IPS DF 4.7 (cell line): ENCODE measurements at regions not wholly inside any gene's neighbourhood (a gene's known extent, or its start where the extent isn't known, plus 50 kb on each side); places are given as distances from the start of the nearest gene placed in this dataset.

Experiments
- DNase-seq: peaks from one replicate; pipeline ENCODE4 v3.0.0-alpha.2; 2013; ENCODE audit warnings: low spot score; ENCODE audit errors: extremely low read depth

DNA sequence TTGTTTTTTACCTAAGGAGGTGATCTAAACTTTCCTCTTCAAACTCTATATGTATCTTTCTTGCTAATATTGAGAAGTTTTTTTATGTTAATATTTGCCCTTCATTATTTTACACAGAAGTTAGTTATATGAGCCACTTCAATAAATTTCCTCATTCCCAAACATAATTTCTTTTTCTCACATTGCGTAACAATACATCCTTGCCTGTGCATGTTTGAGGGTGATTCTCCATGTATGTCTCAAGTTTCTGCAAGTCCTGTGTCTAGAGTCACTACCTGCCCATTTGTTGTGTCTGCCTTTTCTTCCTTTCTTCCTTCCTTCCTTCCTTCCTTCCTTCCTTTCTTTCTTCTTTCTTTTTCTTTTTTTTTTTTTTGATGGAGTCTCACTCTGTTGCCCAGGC is 2057.9 kb downstream of the PCDH7 start:
- no peak for DNase-seq

DNA sequence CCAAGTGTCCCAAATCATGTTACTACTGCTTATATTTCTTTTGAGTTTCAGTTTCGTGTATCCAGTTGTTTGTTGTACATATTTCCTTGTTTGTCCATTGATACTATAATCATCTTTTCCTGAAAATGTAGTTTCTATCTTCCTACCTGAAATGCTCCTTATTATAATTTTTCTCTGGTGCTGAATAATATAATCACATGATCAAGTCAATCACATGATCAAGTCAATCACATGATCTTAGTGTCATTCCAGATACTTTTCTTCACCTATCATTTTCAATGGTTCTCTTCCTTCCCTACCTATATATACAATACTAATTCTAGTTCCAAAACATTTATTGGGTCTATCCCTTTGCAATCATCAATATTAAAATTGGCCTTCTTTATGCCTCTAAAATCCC is 2058.8 kb downstream of the PCDH7 start:
- DNase-seq: no peak

DNA sequence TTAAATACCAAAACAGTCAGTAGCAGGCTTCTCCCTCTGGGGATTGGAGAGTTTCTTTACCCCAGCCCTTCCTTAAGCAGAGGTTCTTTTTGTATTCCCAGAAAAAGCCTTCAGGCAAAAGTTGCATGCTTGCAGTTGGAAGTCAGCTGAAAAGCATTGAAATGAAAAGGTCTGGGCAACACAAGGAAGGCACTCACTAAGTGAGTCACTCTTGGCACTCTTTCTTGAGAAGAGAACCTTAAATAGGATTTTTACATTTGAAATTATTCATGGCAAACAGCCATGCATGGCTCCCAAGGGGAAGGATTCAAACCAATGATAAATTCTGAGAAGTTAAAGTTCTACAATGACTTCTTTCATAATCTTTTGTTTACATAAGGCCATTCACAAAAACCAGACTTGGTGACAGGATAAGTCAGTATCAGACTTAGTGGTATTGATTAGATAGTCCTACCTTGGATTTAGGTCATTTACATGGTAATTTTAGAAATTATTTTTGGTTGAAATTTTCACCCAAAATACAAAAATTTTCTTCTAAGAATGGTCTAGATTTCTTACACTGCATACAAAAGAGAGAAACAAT is 2068.9 kb downstream of the PCDH7 start:
- DNase-seq: no peak

DNA sequence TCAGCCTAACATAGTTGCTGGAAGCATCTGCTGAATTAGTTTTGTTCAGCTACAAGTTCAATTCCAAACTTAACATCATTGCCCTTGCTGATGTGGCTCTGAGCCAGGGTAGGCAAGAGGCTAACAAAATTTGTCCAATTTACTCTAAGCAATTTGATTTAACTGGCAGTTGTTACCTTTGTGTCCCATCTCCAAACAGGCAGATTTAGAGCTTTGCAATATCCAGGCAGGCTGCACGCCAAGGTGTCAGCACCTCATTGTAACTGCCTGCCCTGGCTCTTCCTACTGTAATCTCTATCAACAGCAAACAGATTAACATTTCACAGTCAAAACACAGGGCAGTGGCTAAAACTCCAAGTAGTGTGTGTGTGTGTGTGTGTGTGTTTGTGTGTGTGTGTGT is 2070.6 kb downstream of the PCDH7 start:
- DNase-seq: no peak

DNA sequence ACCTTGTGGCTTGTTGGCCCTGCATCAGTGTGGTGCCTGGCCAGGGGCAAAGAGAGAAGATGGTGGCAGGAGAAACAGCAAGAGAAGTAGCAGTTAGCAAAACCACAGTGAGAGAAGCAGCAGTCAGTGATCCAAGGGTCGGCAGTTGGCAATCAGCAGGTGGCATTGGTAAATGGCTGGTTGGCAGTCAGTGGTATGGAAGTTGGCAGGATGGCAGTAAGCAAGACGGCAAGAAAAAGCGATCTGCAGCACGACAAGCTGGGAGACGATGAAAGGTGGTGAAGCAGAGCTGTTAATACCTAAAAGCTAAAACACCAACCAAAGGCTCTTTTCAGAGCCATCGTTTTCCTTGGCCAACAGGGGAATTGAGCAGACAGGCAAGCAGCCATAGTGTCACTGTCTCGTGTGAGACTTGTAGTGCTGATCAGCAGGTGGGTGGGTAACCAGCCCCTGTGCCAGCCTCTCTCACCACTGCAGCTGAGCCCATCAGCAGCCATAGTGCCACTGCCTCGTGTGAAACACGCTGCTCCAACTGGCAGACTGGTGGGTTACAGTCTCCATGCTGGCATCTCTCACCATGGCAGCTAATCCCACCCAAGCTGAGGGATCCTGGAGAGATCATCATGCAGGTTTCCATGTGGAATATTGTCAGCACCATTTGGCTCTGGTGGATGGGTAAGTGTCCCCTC is 2078.4 kb downstream of the PCDH7 start:
- DNase-seq: no peak

DNA sequence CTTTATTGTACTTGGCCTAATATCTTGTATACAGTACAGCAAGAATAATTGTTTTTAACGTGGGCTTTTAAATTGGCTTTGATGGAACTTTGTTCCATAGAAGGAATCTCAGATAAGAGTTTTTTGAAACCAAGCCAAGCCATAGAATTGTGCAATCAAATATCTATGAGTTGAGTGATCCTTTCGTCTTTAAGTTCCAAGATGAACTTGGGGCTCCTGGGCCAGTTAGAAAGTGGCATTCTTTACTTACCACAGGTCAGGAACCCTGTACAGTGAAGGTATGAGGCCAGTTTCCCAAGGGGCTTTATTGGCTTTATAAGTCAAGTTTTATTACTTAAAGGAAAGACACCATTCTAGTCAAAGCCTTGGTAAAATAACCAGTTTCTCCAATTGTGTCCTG is 2104.2 kb downstream of the PCDH7 start:
- no peak for DNase-seq

DNA sequence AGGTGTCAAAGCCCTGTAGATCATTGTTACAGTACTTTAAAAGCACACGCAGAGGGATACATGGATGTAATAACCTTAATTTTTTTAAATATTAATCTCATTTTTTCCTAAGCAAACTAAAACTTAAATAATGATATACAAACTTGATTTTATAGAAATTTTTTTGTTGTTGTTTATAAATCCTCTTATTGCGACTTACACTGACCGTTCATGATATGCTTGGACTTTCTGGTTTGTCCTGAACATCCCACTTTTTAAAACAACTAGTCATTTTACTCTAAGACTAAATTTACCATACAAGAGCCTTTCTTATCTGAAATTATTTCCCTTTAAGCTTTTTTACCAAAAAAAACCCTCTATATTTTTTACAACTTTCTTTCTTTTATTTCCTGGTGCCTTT is 2106.0 kb downstream of the PCDH7 start:
- DNase-seq: no peak

DNA sequence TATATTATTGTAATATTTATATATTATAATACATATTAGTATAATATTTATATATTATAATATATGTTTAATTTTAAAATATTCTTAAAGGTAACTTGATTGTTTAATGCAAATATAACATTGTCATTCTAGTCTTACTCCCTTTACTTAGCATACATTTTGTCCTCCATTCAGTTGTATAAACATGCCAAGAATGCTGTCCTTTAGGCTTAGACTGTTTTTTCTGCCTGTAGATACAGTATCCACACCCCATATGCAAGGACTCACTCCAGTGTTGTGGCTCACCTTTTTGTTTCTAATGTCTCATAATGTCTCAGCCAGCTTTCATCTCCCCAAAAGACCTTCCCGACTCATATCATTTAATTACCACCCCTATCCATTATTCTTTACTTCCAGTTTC is 2110.0 kb downstream of the PCDH7 start:
- DNase-seq: no peak

DNA sequence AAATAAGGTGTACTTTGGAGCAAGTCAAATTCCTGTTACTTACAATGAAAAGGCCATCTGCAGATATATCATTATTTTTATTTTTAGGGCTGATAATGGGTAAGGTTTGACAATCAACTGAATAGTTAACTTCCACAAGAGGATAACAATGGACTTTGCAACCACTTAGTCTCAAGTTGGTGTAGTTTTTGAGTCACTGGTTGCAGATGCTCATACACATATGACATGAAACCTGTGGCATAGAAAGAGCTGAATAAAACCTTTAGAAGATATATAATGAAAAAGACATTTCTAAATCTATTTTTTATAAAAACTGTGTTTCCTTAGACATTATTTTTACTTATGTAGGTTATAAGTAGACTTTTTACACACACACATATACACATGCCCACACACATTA is 2110.9 kb downstream of the PCDH7 start:
- DNase-seq: no peak

DNA sequence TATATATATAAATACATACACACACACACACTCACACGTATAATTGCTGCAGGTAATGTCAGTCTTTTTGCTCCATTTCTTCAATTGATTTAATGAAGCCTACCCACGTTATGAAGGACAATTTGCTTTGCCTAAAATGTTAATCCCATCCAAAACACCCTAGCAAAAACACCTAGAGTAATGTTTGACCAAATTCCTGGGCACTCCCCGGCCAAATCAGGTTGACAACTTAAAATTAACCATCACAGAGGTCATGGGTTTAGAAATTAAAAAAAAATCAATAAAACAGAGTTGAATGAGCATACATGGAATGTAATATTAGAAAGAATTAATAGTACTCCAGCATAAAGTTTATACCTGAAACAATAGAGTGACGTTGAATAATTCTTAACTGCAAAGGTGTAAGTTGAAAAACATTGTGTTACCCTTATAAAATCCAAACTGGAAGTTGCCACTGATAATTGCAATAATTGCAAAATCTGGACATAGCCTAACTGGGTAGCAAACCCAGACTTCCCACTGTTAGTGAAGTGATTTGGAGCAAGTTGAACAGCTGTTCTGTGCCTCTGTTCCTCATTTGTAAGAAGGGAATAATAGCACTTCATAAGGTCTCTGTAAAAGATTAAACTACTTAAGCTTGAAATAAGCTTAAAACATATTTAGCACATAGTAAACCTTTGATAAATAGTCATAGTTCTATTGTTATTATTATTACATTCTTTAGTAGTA is 2120.5 kb downstream of the PCDH7 start:
- DNase-seq: no peak

DNA sequence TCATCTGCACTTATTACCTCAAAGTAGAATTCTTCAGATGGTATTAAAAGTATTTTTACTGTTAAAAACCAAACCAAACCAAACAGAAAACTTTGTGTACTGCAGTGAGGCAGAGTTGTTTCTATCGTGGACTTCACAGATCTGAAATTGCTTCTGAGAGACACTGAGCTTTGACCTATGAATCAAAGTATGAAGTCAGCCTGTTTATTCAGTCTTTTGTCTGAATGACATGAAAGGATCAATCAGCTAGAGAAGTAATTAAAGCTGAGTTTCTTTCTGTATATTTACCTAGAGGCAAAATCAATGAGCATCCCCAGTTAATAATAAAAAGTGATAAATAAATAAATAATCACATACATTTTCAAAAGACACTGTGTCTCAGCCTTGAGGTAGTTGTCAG is 2121.0 kb downstream of the PCDH7 start:
- no peak for DNase-seq

DNA sequence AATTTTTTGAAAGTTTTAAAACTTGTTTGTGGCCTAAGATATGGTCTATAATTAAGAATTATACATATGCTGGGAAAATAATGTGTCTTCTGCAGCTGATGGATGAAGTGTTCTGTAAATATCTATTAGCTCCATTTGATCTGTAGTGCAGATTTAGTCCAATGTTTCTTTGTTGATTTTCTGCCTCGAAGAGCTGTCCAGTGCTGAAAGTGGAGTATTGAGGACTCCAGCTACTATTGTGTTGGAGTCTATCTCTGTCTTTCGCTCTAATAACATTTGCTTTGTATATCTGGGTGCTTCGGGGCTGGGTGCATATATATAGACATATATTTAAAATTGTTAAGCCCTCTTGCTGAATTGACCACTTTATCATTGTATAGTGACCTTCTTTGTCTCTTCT is 2127.3 kb downstream of the PCDH7 start:
- DNase-seq: no peak

DNA sequence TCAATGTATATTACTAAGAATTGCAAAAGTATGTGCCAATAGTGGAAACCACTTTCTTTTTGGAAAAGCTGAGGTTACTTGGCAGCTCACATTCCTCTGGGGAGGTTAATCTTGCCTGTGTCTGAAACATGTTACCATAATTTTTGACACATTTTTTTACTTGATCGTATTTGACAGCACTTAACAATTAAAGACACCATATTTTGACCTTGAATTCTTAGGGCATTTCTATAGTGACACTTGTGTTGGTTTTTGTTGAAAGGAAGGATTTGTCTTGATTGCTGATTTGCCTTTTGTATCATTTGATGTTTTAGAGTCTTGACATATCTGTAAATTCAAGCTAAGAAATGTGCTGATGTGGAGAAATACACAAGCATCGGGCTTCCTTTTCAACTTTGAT is 2135.5 kb downstream of the PCDH7 start:
- no peak for DNase-seq

DNA sequence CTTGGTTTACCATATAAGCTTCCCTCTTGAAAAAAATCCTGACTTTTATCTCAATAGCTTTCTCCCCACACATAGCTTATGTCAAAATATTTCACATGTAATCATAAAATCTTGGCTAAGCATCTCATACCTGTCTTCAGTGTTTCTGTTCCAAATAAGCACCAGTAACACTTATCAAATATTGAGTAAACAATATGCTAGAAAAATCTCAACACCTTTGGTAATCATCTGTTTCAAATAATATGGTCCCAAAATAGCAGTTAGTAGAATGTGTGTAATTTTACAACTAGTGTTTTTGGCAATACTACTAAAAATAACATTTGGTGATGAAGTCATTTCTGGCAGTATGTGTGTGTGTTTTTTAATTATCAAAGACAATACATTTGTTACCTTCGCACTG is 2138.2 kb downstream of the PCDH7 start:
- no peak for DNase-seq

DNA sequence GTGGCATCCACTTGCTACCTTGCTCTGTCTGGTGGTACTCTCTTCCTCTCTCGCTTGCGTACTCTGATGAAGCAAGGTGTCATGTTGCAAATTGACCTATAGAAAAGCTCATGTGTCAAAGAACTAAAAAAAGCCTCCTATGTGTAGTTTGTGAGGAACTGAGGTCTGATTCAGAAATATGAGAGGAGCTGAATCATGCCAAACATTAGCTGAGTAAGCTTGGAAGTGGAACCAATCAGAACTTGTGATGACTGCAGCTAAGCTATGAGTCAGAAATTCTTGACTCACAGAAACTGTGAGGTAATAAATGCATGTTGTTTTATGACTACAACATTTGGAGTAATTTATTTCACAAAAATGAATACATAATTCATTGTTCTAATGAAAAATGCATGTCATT is 2138.8 kb downstream of the PCDH7 start:
- DNase-seq: no peak

DNA sequence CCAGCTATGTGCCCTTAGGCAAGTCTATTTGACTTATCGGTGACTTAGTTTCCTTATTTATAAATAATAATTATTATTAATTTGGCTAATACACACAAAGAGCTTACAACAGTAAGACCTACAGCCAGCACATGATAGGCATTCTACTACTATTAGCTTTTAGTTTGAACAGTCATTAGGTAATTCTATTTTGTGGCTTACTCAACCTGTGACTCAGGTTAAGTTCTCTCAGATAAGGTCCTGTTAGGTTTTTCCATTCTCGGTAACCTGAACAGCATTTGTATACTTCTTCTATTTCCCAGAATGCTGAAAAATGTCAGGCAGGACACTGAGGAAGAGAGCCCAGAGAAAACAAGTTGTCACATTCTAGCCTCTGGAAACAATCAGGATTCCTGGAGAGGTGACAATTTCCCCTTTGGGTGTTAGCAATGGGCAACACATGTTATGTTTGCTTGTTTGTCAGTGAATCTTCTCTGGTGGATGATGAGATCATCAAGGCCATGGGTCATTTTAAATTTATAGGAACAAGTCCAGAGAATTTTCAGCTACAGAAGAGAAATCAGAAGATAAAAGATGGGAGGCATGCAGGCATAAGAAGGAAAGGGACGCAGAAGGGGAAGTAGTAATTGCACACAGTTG is 2144.7 kb downstream of the PCDH7 start:
- no peak for DNase-seq

DNA sequence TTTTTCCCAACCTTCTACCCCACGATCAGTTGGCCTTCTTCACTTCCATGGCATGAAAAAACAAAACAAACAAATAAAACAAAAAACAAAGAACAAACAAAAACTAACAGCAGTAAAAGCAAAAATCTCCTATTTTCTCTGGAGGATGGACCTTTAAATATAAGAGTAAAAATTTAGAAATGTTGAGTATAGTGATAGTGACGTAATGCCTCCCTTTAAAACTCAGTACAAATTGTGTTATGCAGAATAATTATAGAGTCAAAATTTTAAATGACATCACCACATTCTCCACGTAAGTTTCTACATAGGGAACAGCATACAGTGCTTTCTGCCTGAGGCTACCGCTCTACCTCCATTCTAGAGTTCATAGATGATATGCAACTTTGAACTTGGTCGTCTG is 2156.4 kb downstream of the PCDH7 start:
- no peak for DNase-seq

DNA sequence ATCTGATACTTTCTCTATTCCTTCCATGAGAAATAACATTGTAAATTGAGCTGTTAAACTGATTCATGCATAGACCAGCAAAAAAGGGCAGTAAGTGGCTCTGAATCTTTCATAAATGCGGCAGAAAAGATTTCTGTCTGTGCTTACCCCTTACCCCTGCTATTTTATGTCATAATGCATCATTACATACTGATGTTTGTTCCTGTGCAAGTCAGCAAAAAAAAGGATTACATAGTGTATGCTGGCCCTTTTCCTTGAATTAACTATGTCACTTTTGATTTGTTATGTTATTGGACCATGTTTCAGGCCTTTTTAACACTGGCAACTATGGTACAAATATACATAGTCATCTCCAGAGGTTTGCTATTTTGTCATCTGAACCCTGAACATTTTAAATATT is 2159.7 kb downstream of the PCDH7 start:
- no peak for DNase-seq

DNA sequence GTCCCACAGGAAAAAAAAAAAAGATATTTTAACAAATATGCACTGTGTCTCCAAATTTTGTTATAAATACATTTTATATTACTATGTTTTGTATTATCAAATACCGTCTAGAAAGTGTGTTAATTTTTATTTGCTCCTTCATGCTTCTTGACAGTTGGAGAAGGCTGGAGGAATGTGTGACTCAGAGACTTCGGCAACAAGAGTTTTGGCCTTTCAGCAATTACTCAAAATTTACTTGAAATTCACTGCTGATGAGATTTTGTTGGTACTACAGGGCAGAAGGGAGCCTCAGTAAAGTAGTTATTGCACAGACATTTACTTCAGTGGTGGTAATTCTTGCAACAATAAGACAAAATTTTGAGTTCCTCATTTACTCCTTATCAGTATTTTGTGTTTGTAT is 2164.0 kb downstream of the PCDH7 start:
- no peak for DNase-seq

DNA sequence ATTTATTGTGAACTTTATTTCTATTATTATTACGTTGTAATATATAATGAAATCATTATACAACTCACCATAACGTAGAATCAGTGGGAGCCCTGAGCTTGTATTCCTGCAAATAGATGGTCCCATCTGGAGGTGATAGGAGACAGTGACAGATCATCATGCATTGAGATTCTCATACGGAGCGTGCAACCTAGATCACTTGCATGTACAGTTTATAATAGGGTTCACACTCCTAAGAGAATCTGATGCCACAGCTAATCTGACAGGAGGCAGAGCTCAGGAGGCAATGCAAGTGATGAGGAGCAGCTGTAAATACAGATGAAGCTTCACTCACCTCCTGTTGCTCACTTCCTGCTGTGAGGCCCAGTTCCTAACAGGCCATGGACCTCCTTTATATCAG is 2170.2 kb downstream of the PCDH7 start:
- DNase-seq: no peak

DNA sequence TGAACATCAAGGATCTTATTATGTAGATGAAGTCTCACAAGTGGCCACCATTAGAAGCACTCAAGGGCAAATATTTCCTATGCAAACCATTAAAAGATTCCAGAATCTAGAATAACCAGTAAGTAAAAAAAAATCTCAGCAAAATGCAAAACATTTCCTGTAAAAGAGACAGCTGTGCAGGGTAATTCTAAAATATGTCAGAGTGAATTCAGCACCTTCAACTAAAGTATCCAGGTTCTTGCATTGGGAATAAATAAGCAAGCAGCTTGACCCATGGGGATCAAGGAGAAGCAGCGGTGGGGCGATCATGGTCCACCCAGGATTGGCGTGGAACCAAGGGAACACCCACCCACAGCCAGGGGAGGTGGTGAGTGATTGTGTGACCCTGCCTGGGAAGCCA is 2188.9 kb downstream of the PCDH7 start:
- no peak for DNase-seq

DNA sequence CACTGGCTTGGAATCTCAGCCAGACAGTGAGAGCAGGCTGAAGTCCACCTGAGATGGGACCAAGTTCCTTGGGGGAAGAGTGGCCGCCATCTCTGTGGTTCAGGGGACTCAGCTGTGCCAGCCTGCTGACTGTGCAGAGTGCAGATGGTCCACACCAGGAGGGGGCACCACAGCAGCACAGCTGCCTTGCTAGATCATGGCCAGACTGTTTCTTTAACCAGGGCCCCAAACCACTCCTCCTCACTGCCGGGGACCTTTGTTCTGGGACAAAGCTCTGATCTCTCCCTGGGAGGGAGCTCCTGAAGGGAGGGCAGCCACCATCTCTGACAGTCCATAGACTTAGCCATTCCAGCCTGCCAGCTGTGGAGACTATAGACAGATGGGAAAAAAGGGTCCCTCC is 2189.6 kb downstream of the PCDH7 start:
- peak; percentile 7 for DNase-seq

DNA sequence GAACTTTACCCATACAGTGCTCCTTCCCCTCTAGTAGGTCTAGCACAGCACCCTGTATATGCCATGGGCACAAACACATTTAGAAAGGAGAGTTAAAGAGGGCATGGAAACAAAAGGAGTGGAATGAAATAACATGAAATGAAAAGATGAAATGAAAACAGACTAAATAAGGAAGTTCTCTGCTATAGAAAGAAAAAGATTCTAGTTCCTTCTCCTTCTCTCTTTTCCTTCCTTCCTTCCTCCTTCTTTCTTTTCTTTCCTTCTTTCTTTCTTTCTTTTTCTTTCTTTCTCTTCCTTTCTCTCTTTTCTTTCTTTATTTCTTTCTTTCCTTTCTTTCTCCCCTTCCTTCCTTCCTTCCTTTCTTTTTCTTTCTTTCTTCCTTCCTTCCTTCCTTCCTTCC is 2197.4 kb downstream of the PCDH7 start:
- DNase-seq: no peak
